ENCODE measurements at regions not wholly inside any gene's neighbourhood (a gene's known extent, or its start where the extent isn't known, plus 50 kb on each side); places are given as distances from the start of the nearest gene placed in this dataset.
A peak's percentile ranks its signal among the peaks of the same experiment; 100 is the strongest.

- H3K9me3 Mint-ChIP-seq: no peaks in the 10 kb centered on the region; the same call in 1 of the 2 replicates
- H3K27me3 Mint-ChIP-seq (ENCODE audit: low read depth): peaks cover under 1% of the 10 kb centered on the region; the same call in 1 of the 2 replicates
- DNase-seq (ENCODE audit: low spot score) (peak; percentile 54), ATAC-seq (peak; percentile 76)
- CTCF ChIA-PET: interaction anchor here (0.6 to 2.8 kb wide), 7 partner anchors 25 to 939 kb away, joined by 3 to 24 read pairs (median 4); no protein-coding TSS in a partner anchor
- POLR2A ChIA-PET: no interaction called here
- no peaks in the 10 kb centered on the region for H3K36me3 Mint-ChIP-seq
- TF ChIP-seq MYBL2 (CRISPR knock-in tag; IDR thresholded peaks at IDR 0.05): no peak
- TF ChIP-seq FOXJ3 (CRISPR knock-in tag; IDR thresholded peaks at IDR 0.05; ENCODE audit: borderline replicate concordance): no peak
- no peak overlapping the region for H3K4me3 Mint-ChIP-seq
- H3K4me1 Mint-ChIP-seq: peaks cover 53% of the 10 kb centered on the region
- H3K27ac Mint-ChIP-seq: no peak overlapping the region
These were observed 91.6 kb upstream of the RGMA start for GRCh38 chr15:93180656-93181055.

- TF ChIP-seq AFF4 (CRISPR knock-in tag; IDR thresholded peaks at IDR 0.05; ENCODE audit: borderline replicate concordance) (no peak), RELA (CRISPR knock-in tag; IDR thresholded peaks at IDR 0.05; ENCODE audit: borderline replicate concordance) (peak; percentile 35; the same call in 1 of the 2 replicates), EMX1 (CRISPR knock-in tag; IDR thresholded peaks at IDR 0.05) (no peak)
- H3K27ac Mint-ChIP-seq: 0 out of 2 replicates have a peak overlapping the region, but pooled peaks have one; percentile 17
- CTCF ChIA-PET: interaction anchor here (0.7 to 2.8 kb wide), 7 partner anchors 26 to 940 kb away, joined by 3 to 24 read pairs (median 4); no protein-coding TSS in a partner anchor
- POLR2A ChIA-PET: no interaction called here
- no peaks in the 10 kb centered on the region; the same call in 1 of the 2 replicates for H3K9me3 Mint-ChIP-seq
- peaks cover 4% of the 10 kb centered on the region for H3K27me3 Mint-ChIP-seq (ENCODE audit: low read depth)
- peak overlapping the region; percentile 39; the same call in 1 of the 2 replicates for H3K4me3 Mint-ChIP-seq
- H3K4me1 Mint-ChIP-seq: peaks cover 51% of the 10 kb centered on the region
- ATAC-seq (peak; percentile 20), DNase-seq (ENCODE audit: low spot score) (no peak)
- no peaks in the 10 kb centered on the region for H3K36me3 Mint-ChIP-seq
These were observed 91.1 kb upstream of the RGMA start for GRCh38 chr15:93180128-93180527.

- ChIA-PET CTCF (interaction anchor here (1.0 to 2.8 kb wide), 5 partner anchors 92 to 940 kb away, joined by 3 to 24 read pairs (median 5); no protein-coding TSS in a partner anchor), POLR2A (no interaction called here)
- H3K27me3 Mint-ChIP-seq (ENCODE audit: low read depth): peaks cover 5% of the 10 kb centered on the region
- TF ChIP-seq ZNF671 (CRISPR knock-in tag; IDR thresholded peaks at IDR 0.05) (no peak), ZNF423 (CRISPR knock-in tag; IDR thresholded peaks at IDR 0.05) (peak; percentile 66; the same call in 1 of the 2 replicates)
- peak; percentile 55 for ATAC-seq
- 0 out of 2 replicates have a peak overlapping the region, but pooled peaks have one; percentile 5 for H3K4me3 Mint-ChIP-seq
- DNase-seq (ENCODE audit: low spot score): peak; percentile 36
- H3K36me3 Mint-ChIP-seq: no peaks in the 10 kb centered on the region
- no peaks in the 10 kb centered on the region; the same call in 1 of the 2 replicates for H3K9me3 Mint-ChIP-seq
- peaks cover 51% of the 10 kb centered on the region for H3K4me1 Mint-ChIP-seq
- no peak overlapping the region; the same call in 1 of the 2 replicates for H3K27ac Mint-ChIP-seq
These were observed 90.7 kb upstream of the RGMA start for GRCh38 chr15:93179700-93180102.

- DNase-seq (ENCODE audit: low spot score) (no peak), ATAC-seq (no peak)
- Mint-ChIP-seq H3K27me3 (ENCODE audit: low read depth) (peaks cover 11% of the 10 kb centered on the region), H3K4me1 (peaks cover 51% of the 10 kb centered on the region), H3K27ac (no peak overlapping the region), H3K9me3 (peaks cover 6% of the 10 kb centered on the region), H3K36me3 (peaks cover 4% of the 10 kb centered on the region; the same call in 1 of the 2 replicates), H3K4me3 (no peak overlapping the region)
- CTCF ChIA-PET: interaction anchor here (1.0 to 2.8 kb wide), 3 partner anchors 91 to 941 kb away, joined by 3 to 24 read pairs (median 6); no protein-coding TSS in a partner anchor
- POLR2A ChIA-PET: no interaction called here
- TF ChIP-seq ESRRA (CRISPR knock-in tag; IDR thresholded peaks at IDR 0.05; ENCODE audit: borderline replicate concordance) (no peak), FOXK1 (CRISPR knock-in tag; IDR thresholded peaks at IDR 0.05) (no peak), JUN (CRISPR knock-in tag; IDR thresholded peaks at IDR 0.05) (no peak), AFF4 (CRISPR knock-in tag; IDR thresholded peaks at IDR 0.05; ENCODE audit: borderline replicate concordance) (no peak), HMGXB4 (CRISPR knock-in tag; IDR thresholded peaks at IDR 0.05) (no peak), CBFB (CRISPR knock-in tag; IDR thresholded peaks at IDR 0.05; ENCODE audit: low read depth) (no peak), FOXJ3 (CRISPR knock-in tag; IDR thresholded peaks at IDR 0.05; ENCODE audit: borderline replicate concordance) (no peak), E2F1 (CRISPR knock-in tag; IDR thresholded peaks at IDR 0.05) (no peak)
These were observed 90.1 kb upstream of the RGMA start for GRCh38 chr15:93179072-93179471.
